Cardiac fibroblast (primary cell): ENCODE measurements at regions not wholly inside any gene's neighbourhood (a gene's known extent, or its start where the extent isn't known, plus 50 kb on each side); places are given as distances from the start of the nearest gene placed in this dataset.

Source experiments
- DNase-seq, 2 donors: peaks; one replicate each; pipeline versions ENCODE4 v3.0.0 to v3.0.0-alpha.2; 2010; ENCODE audit warnings: low read depth in 2 of 2
- H3K4me3 ChIP-seq, 2 donors: replicated peaks in 1 of 2; 1 replicate in 1 of 2; 2 replicates in 1 of 2; pipeline ENCODE4 v1.5.1; 2011; ENCODE audit warnings: low read depth in 2 of 2, low read length in 2 of 2, mild to moderate bottlenecking in 2 of 2, moderate library complexity in 1 of 2
- CTCF ChIP-seq: IDR thresholded peaks from one replicate; pipeline ENCODE4 v1.5.1; 2011; ENCODE audit warnings: low read depth, mild to moderate bottlenecking, low read length, inconsistent platforms

GRCh38 chr15:70463453-70463834, 299.9 kb downstream of the UACA start:
- TF ChIP-seq CTCF = no peak
- DNase-seq = no peak
- H3K4me3 ChIP-seq = no peak overlapping the region

- no peak for DNase-seq
- no peak overlapping the region for H3K4me3 ChIP-seq
- no peak for TF ChIP-seq CTCF
These were observed 301.4 kb downstream of the UACA start for GRCh38 chr15:70461992-70462391.

GRCh38 chr15:70461017-70461416, 302.3 kb downstream of the UACA start:
- TF ChIP-seq CTCF = no peak
- DNase-seq = no peak
- no peak overlapping the region for H3K4me3 ChIP-seq

GRCh38 chr15:70459312-70459711, 304.0 kb downstream of the UACA start:
- no peak for DNase-seq
- no peak overlapping the region for H3K4me3 ChIP-seq
- TF ChIP-seq CTCF = no peak

- TF ChIP-seq CTCF = no peak
- no peak overlapping the region for H3K4me3 ChIP-seq
- DNase-seq = no peak
These were observed 309.6 kb downstream of the UACA start for GRCh38 chr15:70453766-70454165.

- TF ChIP-seq CTCF = no peak
- no peak for DNase-seq
These were observed 310.1 kb downstream of the UACA start for GRCh38 chr15:70453238-70453637.

GRCh38 chr15:70451821-70452653, 311.3 kb downstream of the UACA start:
- TF ChIP-seq CTCF = no peak
- no peak overlapping the region for H3K4me3 ChIP-seq
- DNase-seq = no peak

More at GRCh38 chr15:70453238-70453637, 310.1 kb downstream of the UACA start:
- H3K4me3 ChIP-seq = no peak overlapping the region
